HepG2 (cell line): ENCODE measurements at regions not wholly inside any gene's neighbourhood (a gene's known extent, or its start where the extent isn't known, plus 50 kb on each side); places are given as distances from the start of the nearest gene placed in this dataset.
"Not testable (repeated sequence)": the region's sequence is repeated elsewhere in the genome, so short reads cannot be mapped to it uniquely, and the experiment has no call there.

ENCODE experiments used
- EZH2 ChIP-seq: conservative IDR thresholded peaks from 2 replicates; pipeline ENCODE4 v1.6.1; 2012; ENCODE audit warnings: mild to moderate bottlenecking, low read depth, low read length, moderate library complexity
- FOXO4 ChIP-seq: sonication (generic); formaldehyde crosslinking; conservative IDR thresholded peaks from 2 replicates; pipeline ENCODE4 v1.8.1; 2023; ENCODE audit warnings: missing genetic modification reagents
- ZNF687 ChIP-seq: sonication (generic); formaldehyde crosslinking; IDR thresholded peaks from 2 replicates; pipeline ENCODE4 v1.5.1; 2020; ENCODE audit warnings: mild to moderate bottlenecking, missing genetic modification reagents, moderate library complexity

GRCh38 chr22:11932212-11932611, 3595.8 kb upstream of the OR11H1 start:
- not testable (repeated sequence) for TF ChIP-seq FOXO4 (CRISPR knock-in tag); ZNF687 (CRISPR knock-in tag); EZH2
